SU-DHL-6 (cell line): ENCODE measurements at regions not wholly inside any gene's neighbourhood (a gene's known extent, or its start where the extent isn't known, plus 50 kb on each side); places are given as distances from the start of the nearest gene placed in this dataset.

Experiments
- EZH2phosphoT487 ChIP-seq: fragments of 200-600 bp; sonication (generic), shearing (Covaris generic); conservative IDR thresholded peaks from 2 replicates; pipeline ENCODE4 v1.6.1; 2018; ENCODE audit warnings: mild to moderate bottlenecking, antibody characterized with exemption, low read length, moderate library complexity, mixed read lengths
- TF ChIP-seq, protein P1 (sequence below): fragments of 200-600 bp; sonication (generic); IDR thresholded peaks from one replicate; pipeline ENCODE4 v1.5.1; 2017; ENCODE audit warnings: antibody characterized with exemption, mild to moderate bottlenecking, low read length, moderate library complexity; ENCODE audit not compliant: insufficient read depth, poor library complexity, severe bottlenecking

DNA sequence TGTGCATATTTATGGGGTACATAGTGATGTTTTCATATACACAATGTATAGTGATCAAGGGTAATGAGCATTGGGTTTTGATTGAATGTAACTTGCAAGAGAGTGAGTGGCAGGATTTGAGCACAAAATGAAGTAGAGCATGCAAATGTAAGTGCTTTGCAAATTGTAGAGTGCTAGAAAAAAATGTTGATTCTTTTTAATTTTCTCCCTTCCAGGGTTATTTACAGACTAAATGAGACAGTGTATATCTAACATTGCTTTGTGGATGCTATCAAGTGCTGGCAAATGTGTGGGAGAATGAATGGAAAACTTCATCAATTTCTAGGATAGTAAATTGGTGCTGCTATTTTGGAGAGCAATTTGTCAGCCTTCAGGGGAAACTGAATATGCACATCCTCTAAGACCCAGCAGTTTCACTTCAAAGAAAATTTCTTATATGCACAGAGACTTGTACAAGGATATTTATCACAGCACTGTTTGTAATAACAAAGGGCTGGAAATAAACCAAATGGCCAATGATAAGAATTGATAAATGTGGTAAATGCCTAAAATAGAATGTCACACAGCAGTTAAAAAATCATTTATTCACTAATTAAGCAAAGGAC, 120.6 kb upstream of the PLPP4 start:
- TF ChIP-seq, protein P1, sequence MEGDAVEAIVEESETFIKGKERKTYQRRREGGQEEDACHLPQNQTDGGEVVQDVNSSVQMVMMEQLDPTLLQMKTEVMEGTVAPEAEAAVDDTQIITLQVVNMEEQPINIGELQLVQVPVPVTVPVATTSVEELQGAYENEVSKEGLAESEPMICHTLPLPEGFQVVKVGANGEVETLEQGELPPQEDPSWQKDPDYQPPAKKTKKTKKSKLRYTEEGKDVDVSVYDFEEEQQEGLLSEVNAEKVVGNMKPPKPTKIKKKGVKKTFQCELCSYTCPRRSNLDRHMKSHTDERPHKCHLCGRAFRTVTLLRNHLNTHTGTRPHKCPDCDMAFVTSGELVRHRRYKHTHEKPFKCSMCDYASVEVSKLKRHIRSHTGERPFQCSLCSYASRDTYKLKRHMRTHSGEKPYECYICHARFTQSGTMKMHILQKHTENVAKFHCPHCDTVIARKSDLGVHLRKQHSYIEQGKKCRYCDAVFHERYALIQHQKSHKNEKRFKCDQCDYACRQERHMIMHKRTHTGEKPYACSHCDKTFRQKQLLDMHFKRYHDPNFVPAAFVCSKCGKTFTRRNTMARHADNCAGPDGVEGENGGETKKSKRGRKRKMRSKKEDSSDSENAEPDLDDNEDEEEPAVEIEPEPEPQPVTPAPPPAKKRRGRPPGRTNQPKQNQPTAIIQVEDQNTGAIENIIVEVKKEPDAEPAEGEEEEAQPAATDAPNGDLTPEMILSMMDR: no peak
- no peak for TF ChIP-seq EZH2phosphoT487
